Esophagus (tissue), 2 donors: ENCODE measurements at regions not wholly inside any gene's neighbourhood (a gene's known extent, or its start where the extent isn't known, plus 50 kb on each side); places are given as distances from the start of the nearest gene placed in this dataset.
A peak's percentile ranks its signal among the peaks of the same experiment; 100 is the strongest.

Experiments
- H3K27ac ChIP-seq, 2 donors: one replicate each; pipeline ENCODE4 v1.5.1; 2013; ENCODE audit warnings: low read depth in 2 of 2, mild to moderate bottlenecking in 2 of 2, inconsistent platforms in 1 of 2, low read length in 1 of 2, moderate library complexity in 1 of 2
- H3K27me3 ChIP-seq, 2 donors: one replicate each; pipeline ENCODE4 v1.6.1; 2013; ENCODE audit warnings: low read length in 2 of 2, control low read depth in 1 of 2, mild to moderate bottlenecking in 1 of 2; ENCODE audit not compliant: insufficient read depth in 2 of 2, control insufficient read depth in 1 of 2
- H3K36me3 ChIP-seq, 2 donors: one replicate each; pipeline ENCODE4 v1.6.1; 2013; ENCODE audit warnings: low read length in 1 of 2; ENCODE audit not compliant: control insufficient read depth in 2 of 2, insufficient read depth in 2 of 2
- H3K4me1 ChIP-seq, 2 donors: one replicate each; pipeline ENCODE4 v1.6.1; 2013; ENCODE audit warnings: low read length in 1 of 2; ENCODE audit not compliant: control insufficient read depth in 2 of 2, insufficient read depth in 2 of 2
- H3K4me3 ChIP-seq, 2 donors: one replicate each; pipeline ENCODE4 v1.5.1; 2013; ENCODE audit warnings: low read length in 2 of 2, mild to moderate bottlenecking in 2 of 2, low read depth in 1 of 2, moderate library complexity in 1 of 2
- H3K9me3 ChIP-seq, 2 donors: one replicate each; pipeline ENCODE4 v1.6.1; 2013; ENCODE audit warnings: mild to moderate bottlenecking in 2 of 2, low read depth in 1 of 2, low read length in 1 of 2, moderate library complexity in 1 of 2; ENCODE audit not compliant: control insufficient read depth in 2 of 2, insufficient read depth in 1 of 2
- WGBS, 2 donors: extraction: QIAGEN DNeasy Blood & Tissue Kit; methylation state at CpG; one replicate each; pipeline ENCODE4 v1.1.7; 2013; 5-methylcytosine and 5-hydroxymethylcytosine counted together
- donor health status: healthy with polysubstance abuse.
- donor health status: Bipolar disorder and iron deficiency.

DNA sequence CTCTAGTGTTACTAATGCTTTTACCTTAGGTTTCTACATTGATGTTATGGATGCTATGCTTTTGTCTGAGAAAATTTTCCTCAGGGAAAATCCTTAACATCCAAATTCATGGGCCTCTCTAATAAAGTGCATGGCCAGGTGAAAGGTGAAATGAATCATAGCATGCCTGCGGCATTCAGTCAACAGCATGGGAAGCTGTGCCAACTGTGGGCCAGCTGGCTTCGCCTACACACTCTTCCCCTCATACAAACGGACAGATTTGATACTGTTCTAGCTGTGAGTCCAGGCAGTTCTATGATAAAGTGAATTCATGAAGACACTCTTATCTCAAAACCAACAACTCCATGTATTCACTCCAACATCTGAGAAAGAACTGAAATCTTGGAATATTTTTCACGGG, 374.1 kb downstream of the PLK2 start:
- Histone ChIP-seq H3K27me3 (no peaks in the 10 kb centered on the region), H3K9me3 (no peaks in the 10 kb centered on the region), H3K36me3 (no peaks in the 10 kb centered on the region), H3K4me1 (no peaks in the 10 kb centered on the region), H3K4me3 (no peak overlapping the region), H3K27ac (no peak overlapping the region)
- WGBS, 2 donors = 78 to 82% methylated on average over 4 of the region's 4 CpGs

GRCh38 chr5:58081435-58081834, 378.5 kb downstream of the PLK2 start:
- Histone ChIP-seq H3K4me1 (no peaks in the 10 kb centered on the region), H3K27me3 (no peaks in the 10 kb centered on the region), H3K27ac (no peak overlapping the region), H3K4me3 (no peak overlapping the region), H3K36me3 (no peaks in the 10 kb centered on the region), H3K9me3 (no peaks in the 10 kb centered on the region)
- 69 to 70% methylated on average over 3 of the region's 3 CpGs for WGBS, 2 donors

GRCh38 chr5:58080573-58080972, 379.3 kb downstream of the PLK2 start:
- Histone ChIP-seq H3K9me3 (no peaks in the 10 kb centered on the region), H3K36me3 (no peaks in the 10 kb centered on the region), H3K4me1 (no peaks in the 10 kb centered on the region), H3K27me3 (no peaks in the 10 kb centered on the region), H3K27ac (no peak overlapping the region), H3K4me3 (no peak overlapping the region)
- WGBS, 2 donors = 13 to 26% methylated on average over 1 of the region's 1 CpG

DNA sequence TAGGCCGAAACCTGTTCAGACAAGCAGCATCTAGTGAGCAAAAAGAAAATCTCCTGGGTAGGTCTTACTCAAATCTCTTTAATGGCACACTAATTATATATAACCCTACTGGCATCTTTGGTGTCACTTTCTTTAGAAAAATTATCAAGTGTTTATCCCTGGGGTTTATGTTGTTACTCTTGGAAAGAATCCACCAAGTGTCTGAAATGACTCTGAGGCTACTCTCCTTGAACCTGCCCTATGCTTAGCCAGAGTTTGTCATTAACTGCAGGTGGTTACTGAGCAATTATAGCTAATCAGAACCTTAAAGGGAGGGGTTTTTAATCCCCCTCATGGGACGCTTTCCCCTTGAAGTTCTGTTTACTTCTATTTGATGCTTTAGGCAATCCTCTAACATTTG, 381.9 kb downstream of the PLK2 start:
- 45 to 67% methylated on average over 2 of the region's 2 CpGs for WGBS, 2 donors
- H3K27ac ChIP-seq = peak overlapping the region in 1 of 2 donors; percentile 2
- H3K4me1 ChIP-seq = no peaks in the 10 kb centered on the region
- H3K9me3 ChIP-seq = no peaks in the 10 kb centered on the region
- H3K36me3 ChIP-seq = no peaks in the 10 kb centered on the region
- H3K4me3 ChIP-seq = no peak overlapping the region
- H3K27me3 ChIP-seq = no peaks in the 10 kb centered on the region

DNA sequence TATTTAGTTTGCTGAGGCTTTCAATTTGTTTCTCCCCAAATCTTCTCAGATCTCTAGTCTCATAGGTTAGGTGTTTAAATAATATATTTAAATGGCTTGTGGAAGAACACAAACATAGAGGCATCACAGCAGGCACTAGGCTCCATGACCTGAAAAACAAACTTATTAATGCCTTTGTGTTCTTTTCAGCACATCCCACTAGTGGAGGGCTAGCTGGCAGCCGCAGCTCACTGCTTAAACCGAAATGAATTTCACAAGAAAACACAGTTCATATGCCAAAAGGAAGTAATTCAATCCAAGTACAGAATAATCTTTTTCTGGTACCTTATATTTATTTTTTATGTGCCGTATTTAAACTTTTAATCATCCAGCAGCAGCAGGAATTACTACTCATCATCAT, 382.5 kb downstream of the PLK2 start:
- 33 to 50% methylated on average over 3 of the region's 3 CpGs for WGBS, 2 donors
- peak overlapping the region in 1 of 2 donors; percentile 2 for H3K27ac ChIP-seq

DNA sequence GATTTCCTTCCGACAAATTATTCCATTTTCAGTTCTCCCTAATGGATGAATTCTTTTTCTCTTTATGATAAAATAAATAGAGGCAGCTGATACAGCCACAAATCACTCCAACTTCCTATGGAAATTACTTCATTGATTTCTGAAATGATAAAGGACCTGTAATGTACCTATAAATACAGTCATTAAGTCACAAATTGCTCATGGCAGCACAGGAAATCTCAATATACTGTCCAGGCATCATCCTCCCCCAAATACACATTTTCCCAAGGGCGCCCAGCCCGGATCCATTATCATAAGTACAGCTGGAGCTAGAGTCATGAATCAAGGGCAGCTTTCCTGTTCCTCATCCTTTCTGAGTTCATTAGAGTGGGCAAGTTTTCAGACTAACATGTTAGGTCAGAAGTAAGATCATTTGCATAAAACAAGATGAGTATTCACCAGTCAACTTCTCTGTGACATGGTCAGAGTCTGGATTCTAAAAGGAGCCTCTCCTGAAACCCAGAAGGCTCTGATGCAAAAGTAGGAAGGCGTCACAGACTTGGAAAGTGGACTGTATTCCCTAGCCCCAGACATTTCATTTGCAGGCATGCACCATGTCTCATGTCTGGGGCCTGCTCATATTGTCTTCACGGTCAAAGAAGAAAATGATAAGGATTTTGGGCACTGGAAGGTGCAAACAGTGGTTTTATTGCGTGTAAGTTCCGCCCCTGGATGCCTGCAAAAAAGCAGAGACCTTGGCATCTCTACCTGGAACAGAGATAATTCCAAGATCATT, 383.2 kb downstream of the PLK2 start:
- 84 to 86% methylated on average over 7 of the region's 7 CpGs for WGBS, 2 donors
- Histone ChIP-seq H3K27me3 (no peaks in the 10 kb centered on the region), H3K4me1 (no peaks in the 10 kb centered on the region), H3K9me3 (no peaks in the 10 kb centered on the region), H3K4me3 (no peak overlapping the region), H3K36me3 (no peaks in the 10 kb centered on the region), H3K27ac (no peak overlapping the region)

More for the DNA sequence above, 382.5 kb downstream of the PLK2 start:
- Histone ChIP-seq H3K4me1 (no peaks in the 10 kb centered on the region), H3K9me3 (no peaks in the 10 kb centered on the region), H3K27me3 (no peaks in the 10 kb centered on the region), H3K4me3 (no peak overlapping the region), H3K36me3 (no peaks in the 10 kb centered on the region)

DNA sequence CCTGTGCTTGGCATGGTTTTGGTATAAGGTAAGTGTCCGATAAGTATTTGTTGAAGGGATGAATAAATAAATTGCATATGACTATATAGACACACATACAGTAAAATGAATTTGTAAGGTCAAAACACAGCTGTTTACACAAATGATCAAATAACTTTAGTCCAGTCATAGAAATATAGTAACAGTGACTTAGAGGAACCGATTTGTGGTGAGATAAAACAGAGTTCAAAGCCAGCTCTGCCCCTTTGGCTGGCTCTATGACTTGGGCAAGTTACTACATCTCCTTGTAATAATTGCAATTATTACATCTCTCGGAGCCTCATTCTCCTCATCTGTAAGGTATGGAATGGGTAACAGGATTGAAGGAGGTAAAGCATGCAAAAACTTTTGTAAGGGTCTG, 384.0 kb downstream of the PLK2 start:
- Histone ChIP-seq H3K27me3 (no peaks in the 10 kb centered on the region), H3K9me3 (no peaks in the 10 kb centered on the region), H3K27ac (no peak overlapping the region), H3K4me1 (no peaks in the 10 kb centered on the region), H3K36me3 (no peaks in the 10 kb centered on the region), H3K4me3 (no peak overlapping the region)
- 72 to 76% methylated on average over 3 of the region's 3 CpGs for WGBS, 2 donors

DNA sequence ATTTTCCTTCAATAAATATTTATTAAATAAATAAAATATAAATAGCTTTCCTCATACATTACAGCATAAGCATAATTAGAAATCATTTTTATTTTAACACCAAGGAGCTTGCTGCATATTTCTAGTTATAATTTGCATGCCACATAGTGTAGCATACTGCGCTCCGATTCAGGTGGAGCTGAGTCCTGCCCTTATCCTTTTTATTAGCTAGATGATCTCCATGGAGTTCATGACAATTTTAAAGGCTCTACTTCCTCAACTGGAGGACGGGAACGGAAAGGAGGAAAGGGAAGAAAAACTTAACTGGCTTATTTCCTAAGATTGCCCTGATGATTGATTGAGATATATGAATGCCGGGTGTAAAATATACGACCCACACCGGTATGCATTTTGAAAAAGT, 385.2 kb downstream of the PLK2 start:
- 80 to 85% methylated on average over 7 of the region's 7 CpGs for WGBS, 2 donors
- Histone ChIP-seq H3K27me3 (no peaks in the 10 kb centered on the region), H3K9me3 (no peaks in the 10 kb centered on the region), H3K27ac (no peak overlapping the region), H3K36me3 (no peaks in the 10 kb centered on the region), H3K4me1 (no peaks in the 10 kb centered on the region), H3K4me3 (no peak overlapping the region)

GRCh38 chr5:58074222-58074621, 385.7 kb downstream of the PLK2 start:
- Histone ChIP-seq H3K4me3 (no peak overlapping the region), H3K4me1 (no peaks in the 10 kb centered on the region), H3K36me3 (no peaks in the 10 kb centered on the region), H3K9me3 (peaks cover 0 to 2% of the 10 kb centered on the region in 2 donors), H3K27ac (no peak overlapping the region), H3K27me3 (no peaks in the 10 kb centered on the region)
- WGBS, 2 donors = 65 to 68% methylated on average over 4 of the region's 4 CpGs

GRCh38 chr5:58073243-58073642, 386.6 kb downstream of the PLK2 start:
- Histone ChIP-seq H3K27me3 (no peaks in the 10 kb centered on the region), H3K9me3 (peaks cover 3 to 4% of the 10 kb centered on the region in 2 donors), H3K4me3 (no peak overlapping the region), H3K36me3 (no peaks in the 10 kb centered on the region), H3K4me1 (no peaks in the 10 kb centered on the region), H3K27ac (no peak overlapping the region)
- 83 to 87% methylated on average over 2 of the region's 2 CpGs for WGBS, 2 donors
